ENCODE measurements at regions not wholly inside any gene's neighbourhood (a gene's known extent, or its start where the extent isn't known, plus 50 kb on each side); places are given as distances from the start of the nearest gene placed in this dataset.

GRCh38 chr6:87972279-87972678 lies 75.4 kb upstream of the SPACA1 start:
- intact Hi-C loops (cut with micrococcal nuclease): no loop called here
- ChIA-PET POLR2A (no interaction called here), CTCF (no interaction called here)
- no peak overlapping the region for H3K4me3 Mint-ChIP-seq
- Histone ChIP-seq H3K4me1 (ENCODE audit: control insufficient read depth in 2 of 2, insufficient read depth in 2 of 2, low read length in 2 of 2) (no peaks in the 10 kb centered on the region), H3K27ac (ENCODE audit: low read depth, low read length) (no peak overlapping the region), H3K4me3 (ENCODE audit: low read length) (no peak overlapping the region), H3K36me3 (ENCODE audit: control insufficient read depth in 2 of 3, insufficient read depth in 3 of 3, low read length in 3 of 3) (no peaks in the 10 kb centered on the region), H3K27me3 (ENCODE audit: control insufficient read depth in 2 of 2, insufficient read depth in 2 of 2, low read length in 2 of 2) (peaks cover 0 to 13% of the 10 kb centered on the region in 2 donors), H3K9me3 (ENCODE audit: control insufficient read depth in 2 of 3, low read length in 3 of 3) (no peaks in the 10 kb centered on the region)
- H3K4me1 Mint-ChIP-seq: no peaks in the 10 kb centered on the region
- ATAC-seq (no peak), DNase-seq (no peak)
- H3K36me3 Mint-ChIP-seq: no peaks in the 10 kb centered on the region
- H3K27me3 Mint-ChIP-seq: peaks cover 5 to 22% (median 16%) of the 10 kb centered on the region in 5 donors
- peaks cover 0 to 3% (median 0%) of the 10 kb centered on the region in 11 donors for H3K9me3 Mint-ChIP-seq
- no peak overlapping the region for H3K27ac Mint-ChIP-seq

GRCh38 chr6:87971605-87972262 lies 75.9 kb upstream of the SPACA1 start:
- Histone ChIP-seq H3K36me3 (ENCODE audit: control insufficient read depth in 2 of 3, insufficient read depth in 3 of 3, low read length in 3 of 3) (no peaks in the 10 kb centered on the region), H3K27ac (ENCODE audit: low read depth, low read length) (no peak overlapping the region), H3K27me3 (ENCODE audit: control insufficient read depth in 2 of 2, insufficient read depth in 2 of 2, low read length in 2 of 2) (peaks cover 0 to 13% of the 10 kb centered on the region in 2 donors), H3K4me1 (ENCODE audit: control insufficient read depth in 2 of 2, insufficient read depth in 2 of 2, low read length in 2 of 2) (no peaks in the 10 kb centered on the region), H3K4me3 (ENCODE audit: low read length) (no peak overlapping the region), H3K9me3 (ENCODE audit: control insufficient read depth in 2 of 3, low read length in 3 of 3) (no peaks in the 10 kb centered on the region)
- H3K27ac Mint-ChIP-seq: no peak overlapping the region
- ATAC-seq (no peak), DNase-seq (no peak)
- ChIA-PET CTCF (no interaction called here), POLR2A (no interaction called here)
- H3K4me3 Mint-ChIP-seq: no peak overlapping the region
- H3K36me3 Mint-ChIP-seq: no peaks in the 10 kb centered on the region
- intact Hi-C loops (cut with micrococcal nuclease): no loop called here
- H3K4me1 Mint-ChIP-seq: no peaks in the 10 kb centered on the region
- peaks cover 4 to 19% (median 11%) of the 10 kb centered on the region in 5 donors for H3K27me3 Mint-ChIP-seq
- peaks cover 0 to 3% (median 0%) of the 10 kb centered on the region in 11 donors for H3K9me3 Mint-ChIP-seq

GRCh38 chr6:87968435-87969278 lies 79.0 kb upstream of the SPACA1 start:
- ChIA-PET POLR2A (interaction anchor here (0.6 to 0.7 kb wide), 2 partner anchors 255 to 888 kb away, joined by 3 read pairs; no protein-coding TSS in a partner anchor), CTCF (interaction anchor here (0.6 kb wide), 1 partner anchor 1278 kb away, joined by 3 read pairs; no protein-coding TSS in a partner anchor)
- intact Hi-C loops (cut with micrococcal nuclease): no loop called here
- Mint-ChIP-seq H3K4me3 (no peak overlapping the region), H3K9me3 (peaks cover 0 to 5% (median 0%) of the 10 kb centered on the region in 11 donors), H3K4me1 (no peaks in the 10 kb centered on the region), H3K36me3 (no peaks in the 10 kb centered on the region), H3K27me3 (peaks cover 5 to 17% (median 10%) of the 10 kb centered on the region in 5 donors), H3K27ac (no peak overlapping the region)
- DNase-seq (peak in 3 of 9 donors; percentile 1 to 8 (median 6)), ATAC-seq (peak; percentile 57)
- Histone ChIP-seq H3K4me3 (ENCODE audit: low read length) (no peak overlapping the region), H3K4me1 (ENCODE audit: control insufficient read depth in 2 of 2, insufficient read depth in 2 of 2, low read length in 2 of 2) (no peaks in the 10 kb centered on the region), H3K27ac (ENCODE audit: low read depth, low read length) (no peak overlapping the region), H3K9me3 (ENCODE audit: control insufficient read depth in 2 of 3, low read length in 3 of 3) (no peaks in the 10 kb centered on the region), H3K36me3 (ENCODE audit: control insufficient read depth in 2 of 3, insufficient read depth in 3 of 3, low read length in 3 of 3) (no peaks in the 10 kb centered on the region), H3K27me3 (ENCODE audit: control insufficient read depth in 2 of 2, insufficient read depth in 2 of 2, low read length in 2 of 2) (peaks cover 0 to 4% of the 10 kb centered on the region in 2 donors)

GRCh38 chr6:87965806-87966205 lies 81.8 kb upstream of the SPACA1 start:
- Histone ChIP-seq H3K27ac (ENCODE audit: low read depth, low read length) (no peak overlapping the region), H3K27me3 (ENCODE audit: control insufficient read depth in 2 of 2, insufficient read depth in 2 of 2, low read length in 2 of 2) (peaks cover 0 to 4% of the 10 kb centered on the region in 2 donors), H3K36me3 (ENCODE audit: control insufficient read depth in 2 of 3, insufficient read depth in 3 of 3, low read length in 3 of 3) (no peaks in the 10 kb centered on the region), H3K4me3 (ENCODE audit: low read length) (no peak overlapping the region), H3K9me3 (ENCODE audit: control insufficient read depth in 2 of 3, low read length in 3 of 3) (no peaks in the 10 kb centered on the region), H3K4me1 (ENCODE audit: control insufficient read depth in 2 of 2, insufficient read depth in 2 of 2, low read length in 2 of 2) (no peaks in the 10 kb centered on the region)
- Mint-ChIP-seq H3K36me3 (peaks cover 0 to 3% (median 0%) of the 10 kb centered on the region in 5 donors), H3K4me3 (no peak overlapping the region), H3K27me3 (peaks cover 9 to 27% (median 16%) of the 10 kb centered on the region in 5 donors), H3K27ac (no peak overlapping the region), H3K9me3 (peaks cover 0 to 5% (median 0%) of the 10 kb centered on the region in 11 donors), H3K4me1 (no peaks in the 10 kb centered on the region)
- ATAC-seq (no peak), DNase-seq (no peak)
- POLR2A ChIA-PET: no interaction called here
- intact Hi-C loops (cut with micrococcal nuclease): no loop called here
- CTCF ChIA-PET: no interaction called here

- no peak overlapping the region for H3K4me3 ChIP-seq (ENCODE audit: low read length)
- peaks cover 0 to 3% (median 0%) of the 10 kb centered on the region in 5 donors for H3K36me3 Mint-ChIP-seq
- no peaks in the 10 kb centered on the region for H3K9me3 ChIP-seq (ENCODE audit: control insufficient read depth in 2 of 3, low read length in 3 of 3)
- no peak overlapping the region for H3K27ac Mint-ChIP-seq
- DNase-seq (no peak), ATAC-seq (no peak)
- H3K27me3 Mint-ChIP-seq: peaks cover 14 to 25% (median 20%) of the 10 kb centered on the region in 5 donors
- H3K27me3 ChIP-seq (ENCODE audit: control insufficient read depth in 2 of 2, insufficient read depth in 2 of 2, low read length in 2 of 2): no peaks in the 10 kb centered on the region
- no peak overlapping the region for H3K4me3 Mint-ChIP-seq
- ChIA-PET CTCF (no interaction called here), POLR2A (no interaction called here)
- no peaks in the 10 kb centered on the region for H3K4me1 Mint-ChIP-seq
- H3K9me3 Mint-ChIP-seq: peaks cover 0 to 6% (median 0%) of the 10 kb centered on the region in 11 donors
- H3K27ac ChIP-seq (ENCODE audit: low read depth, low read length): no peak overlapping the region
- intact Hi-C loops (cut with micrococcal nuclease): no loop called here
- no peaks in the 10 kb centered on the region for H3K36me3 ChIP-seq (ENCODE audit: control insufficient read depth in 2 of 3, insufficient read depth in 3 of 3, low read length in 3 of 3)
- H3K4me1 ChIP-seq (ENCODE audit: control insufficient read depth in 2 of 2, insufficient read depth in 2 of 2, low read length in 2 of 2): no peaks in the 10 kb centered on the region
These were observed 88.6 kb upstream of the SPACA1 start for GRCh38 chr6:87959083-87959482.

- no peaks in the 10 kb centered on the region for H3K27me3 ChIP-seq (ENCODE audit: control insufficient read depth in 2 of 2, insufficient read depth in 2 of 2, low read length in 2 of 2)
- ATAC-seq (no peak), DNase-seq (no peak)
- ChIA-PET POLR2A (no interaction called here), CTCF (no interaction called here)
- Mint-ChIP-seq H3K27me3 (peaks cover 0 to 9% (median 7%) of the 10 kb centered on the region in 5 donors), H3K4me3 (no peak overlapping the region), H3K4me1 (no peaks in the 10 kb centered on the region), H3K27ac (no peak overlapping the region), H3K9me3 (no peaks in the 10 kb centered on the region), H3K36me3 (no peaks in the 10 kb centered on the region)
- intact Hi-C loops (cut with micrococcal nuclease): no loop called here
- H3K9me3 ChIP-seq (ENCODE audit: control insufficient read depth in 2 of 3, low read length in 3 of 3): no peaks in the 10 kb centered on the region
- no peaks in the 10 kb centered on the region for H3K4me1 ChIP-seq (ENCODE audit: control insufficient read depth in 2 of 2, insufficient read depth in 2 of 2, low read length in 2 of 2)
- no peak overlapping the region for H3K27ac ChIP-seq (ENCODE audit: low read depth, low read length)
- H3K36me3 ChIP-seq (ENCODE audit: control insufficient read depth in 2 of 3, insufficient read depth in 3 of 3, low read length in 3 of 3): no peaks in the 10 kb centered on the region
- H3K4me3 ChIP-seq (ENCODE audit: low read length): no peak overlapping the region
These were observed 95.9 kb upstream of the SPACA1 start for GRCh38 chr6:87951751-87952150.
